K562 (cell line): ENCODE measurements at regions not wholly inside any gene's neighbourhood (a gene's known extent, or its start where the extent isn't known, plus 50 kb on each side); places are given as distances from the start of the nearest gene placed in this dataset.

Source experiments
- RAD21 ChIP-seq, 2 experiments: fragments of 250-450 bp in 1 of 2; fragments of 450-650 bp in 1 of 2; sonication (Bioruptor Pico) in 1 of 2; formaldehyde crosslinking in 1 of 2; IDR thresholded peaks in 1 of 2; conservative IDR thresholded peaks in 1 of 2; 2 replicates each; pipeline versions ENCODE4 v1.4.0 to v1.8.0; 2020 to 2022; ENCODE audit warnings: mild to moderate bottlenecking in 2 of 2, moderate library complexity in 1 of 2
- ZNF280B ChIP-seq: fragments of 250-450 bp; sonication (Bioruptor Pico); IDR thresholded peaks from 2 replicates; pipeline ENCODE4 v1.5.1; 2021; ENCODE audit warnings: mild to moderate bottlenecking

GRCh38 chr6:144745439-144745838 lies 460.3 kb downstream of the UTRN start:
- no peak for TF ChIP-seq RAD21 (CRISPR knock-in tag; conservative IDR thresholded peaks at IDR 0.05 in 1 of 2, IDR thresholded peaks at IDR 0.05 in 1 of 2)
- TF ChIP-seq ZNF280B (CRISPR knock-in tag): no peak
